ENCODE measurements at regions not wholly inside any gene's neighbourhood (a gene's known extent, or its start where the extent isn't known, plus 50 kb on each side); places are given as distances from the start of the nearest gene placed in this dataset.

GRCh38 chr6:95117236-95117635, 460.1 kb upstream of the MANEA start:
- TF ChIP-seq POLR2AphosphoS5 (IDR thresholded peaks at IDR 0.05) (no peak), CTCF (IDR thresholded peaks at IDR 0.05 in 8 of 11, conservative IDR thresholded peaks at IDR 0.05 in 3 of 11) (no peak), POLR2A (IDR thresholded peaks at IDR 0.05) (no peak)
